ENCODE measurements at regions not wholly inside any gene's neighbourhood (a gene's known extent, or its start where the extent isn't known, plus 50 kb on each side); places are given as distances from the start of the nearest gene placed in this dataset.
A peak's percentile ranks its signal among the peaks of the same experiment; 100 is the strongest.
"Not testable (repeated sequence)": the region's sequence is repeated elsewhere in the genome, so short reads cannot be mapped to it uniquely, and the experiment has no call there.

- not testable (repeated sequence) for H3K4me1 ChIP-seq (ENCODE audit: control insufficient read depth in 2 of 2, insufficient read depth in 2 of 2, low read length in 1 of 2); H3K36me3 ChIP-seq (ENCODE audit: control insufficient read depth in 2 of 2, insufficient read depth in 2 of 2, low read length in 1 of 2); H3K27me3 ChIP-seq (ENCODE audit: control insufficient read depth in 1 of 2, insufficient read depth in 2 of 2, low read length in 2 of 2); H3K4me3 ChIP-seq (ENCODE audit: low read depth in 1 of 2, low read length in 2 of 2); H3K9me3 ChIP-seq (ENCODE audit: control insufficient read depth in 2 of 2, insufficient read depth in 1 of 2, low read depth in 1 of 2, low read length in 1 of 2)
- H3K27ac ChIP-seq (ENCODE audit: low read depth in 2 of 2, low read length in 1 of 2): peak overlapping the region; percentile 40 to 65
- 84% methylated on average over 8 of the region's 8 CpGs for WGBS, 2 donors
Measured at GRCh38 chr15:44831409-44831741, 95.0 kb downstream of the TRIM69 start.

- H3K9me3 ChIP-seq (ENCODE audit: control insufficient read depth in 2 of 2, insufficient read depth in 1 of 2, low read depth in 1 of 2, low read length in 1 of 2): not testable (repeated sequence)
- WGBS, 2 donors: 88 to 90% methylated on average over 5 of the region's 5 CpGs
Measured at GRCh38 chr15:44832133-44832532, 95.8 kb downstream of the TRIM69 start.

GRCh38 chr15:44833081-44833480, 96.8 kb downstream of the TRIM69 start:
- H3K27me3 ChIP-seq (ENCODE audit: control insufficient read depth in 1 of 2, insufficient read depth in 2 of 2, low read length in 2 of 2); H3K9me3 ChIP-seq (ENCODE audit: control insufficient read depth in 2 of 2, insufficient read depth in 1 of 2, low read depth in 1 of 2, low read length in 1 of 2); H3K4me1 ChIP-seq (ENCODE audit: control insufficient read depth in 2 of 2, insufficient read depth in 2 of 2, low read length in 1 of 2); H3K36me3 ChIP-seq (ENCODE audit: control insufficient read depth in 2 of 2, insufficient read depth in 2 of 2, low read length in 1 of 2); H3K4me3 ChIP-seq (ENCODE audit: low read depth in 1 of 2, low read length in 2 of 2); H3K27ac ChIP-seq (ENCODE audit: low read depth in 2 of 2, low read length in 1 of 2): not testable (repeated sequence)
- WGBS, 2 donors: 85 to 94% methylated on average over 5 of the region's 5 CpGs

More at GRCh38 chr15:44832133-44832532, 95.8 kb downstream of the TRIM69 start:
- H3K4me3 ChIP-seq (ENCODE audit: low read depth in 1 of 2, low read length in 2 of 2); H3K36me3 ChIP-seq (ENCODE audit: control insufficient read depth in 2 of 2, insufficient read depth in 2 of 2, low read length in 1 of 2); H3K27me3 ChIP-seq (ENCODE audit: control insufficient read depth in 1 of 2, insufficient read depth in 2 of 2, low read length in 2 of 2); H3K4me1 ChIP-seq (ENCODE audit: control insufficient read depth in 2 of 2, insufficient read depth in 2 of 2, low read length in 1 of 2); H3K27ac ChIP-seq (ENCODE audit: low read depth in 2 of 2, low read length in 1 of 2): not testable (repeated sequence)

- not testable (repeated sequence) for H3K27me3 ChIP-seq (ENCODE audit: control insufficient read depth in 1 of 2, insufficient read depth in 2 of 2, low read length in 2 of 2); H3K36me3 ChIP-seq (ENCODE audit: control insufficient read depth in 2 of 2, insufficient read depth in 2 of 2, low read length in 1 of 2); H3K9me3 ChIP-seq (ENCODE audit: control insufficient read depth in 2 of 2, insufficient read depth in 1 of 2, low read depth in 1 of 2, low read length in 1 of 2); H3K27ac ChIP-seq (ENCODE audit: low read depth in 2 of 2, low read length in 1 of 2); H3K4me3 ChIP-seq (ENCODE audit: low read depth in 1 of 2, low read length in 2 of 2); H3K4me1 ChIP-seq (ENCODE audit: control insufficient read depth in 2 of 2, insufficient read depth in 2 of 2, low read length in 1 of 2)
- 66 to 76% methylated on average over 2 to 3 of the region's 4 CpGs for WGBS, 2 donors
Measured at GRCh38 chr15:44833761-44834160, 97.4 kb downstream of the TRIM69 start.

GRCh38 chr15:44835082-44835481, 98.8 kb downstream of the TRIM69 start:
- 89 to 96% methylated on average over 4 of the region's 5 CpGs for WGBS, 2 donors
- not testable (repeated sequence) for H3K4me3 ChIP-seq (ENCODE audit: low read depth in 1 of 2, low read length in 2 of 2); H3K36me3 ChIP-seq (ENCODE audit: control insufficient read depth in 2 of 2, insufficient read depth in 2 of 2, low read length in 1 of 2); H3K9me3 ChIP-seq (ENCODE audit: control insufficient read depth in 2 of 2, insufficient read depth in 1 of 2, low read depth in 1 of 2, low read length in 1 of 2); H3K4me1 ChIP-seq (ENCODE audit: control insufficient read depth in 2 of 2, insufficient read depth in 2 of 2, low read length in 1 of 2); H3K27me3 ChIP-seq (ENCODE audit: control insufficient read depth in 1 of 2, insufficient read depth in 2 of 2, low read length in 2 of 2); H3K27ac ChIP-seq (ENCODE audit: low read depth in 2 of 2, low read length in 1 of 2)

GRCh38 chr15:44836094-44836493, 99.8 kb downstream of the TRIM69 start:
- no peak overlapping the region for H3K4me3 ChIP-seq (ENCODE audit: low read depth in 1 of 2, low read length in 2 of 2)
- no peaks in the 10 kb centered on the region for H3K9me3 ChIP-seq (ENCODE audit: control insufficient read depth in 2 of 2, insufficient read depth in 1 of 2, low read depth in 1 of 2, low read length in 1 of 2)
- no peak overlapping the region for H3K27ac ChIP-seq (ENCODE audit: low read depth in 2 of 2, low read length in 1 of 2)
- H3K4me1 ChIP-seq (ENCODE audit: control insufficient read depth in 2 of 2, insufficient read depth in 2 of 2, low read length in 1 of 2): peaks cover 0 to 3% of the 10 kb centered on the region in 2 donors
- H3K36me3 ChIP-seq (ENCODE audit: control insufficient read depth in 2 of 2, insufficient read depth in 2 of 2, low read length in 1 of 2): no peaks in the 10 kb centered on the region
- H3K27me3 ChIP-seq (ENCODE audit: control insufficient read depth in 1 of 2, insufficient read depth in 2 of 2, low read length in 2 of 2): no peaks in the 10 kb centered on the region
- WGBS, 2 donors: 73 to 75% methylated on average over 4 of the region's 4 CpGs

- not testable (repeated sequence) for H3K4me1 ChIP-seq (ENCODE audit: control insufficient read depth in 2 of 2, insufficient read depth in 2 of 2, low read length in 1 of 2); H3K27ac ChIP-seq (ENCODE audit: low read depth in 2 of 2, low read length in 1 of 2); H3K36me3 ChIP-seq (ENCODE audit: control insufficient read depth in 2 of 2, insufficient read depth in 2 of 2, low read length in 1 of 2); H3K27me3 ChIP-seq (ENCODE audit: control insufficient read depth in 1 of 2, insufficient read depth in 2 of 2, low read length in 2 of 2); H3K9me3 ChIP-seq (ENCODE audit: control insufficient read depth in 2 of 2, insufficient read depth in 1 of 2, low read depth in 1 of 2, low read length in 1 of 2); H3K4me3 ChIP-seq (ENCODE audit: low read depth in 1 of 2, low read length in 2 of 2)
- 23 to 43% methylated on average over 3 of the region's 3 CpGs for WGBS, 2 donors
Measured at GRCh38 chr15:44838929-44839328, 102.6 kb downstream of the TRIM69 start.

- not testable (repeated sequence) for H3K9me3 ChIP-seq (ENCODE audit: control insufficient read depth in 2 of 2, insufficient read depth in 1 of 2, low read depth in 1 of 2, low read length in 1 of 2); H3K36me3 ChIP-seq (ENCODE audit: control insufficient read depth in 2 of 2, insufficient read depth in 2 of 2, low read length in 1 of 2); H3K27ac ChIP-seq (ENCODE audit: low read depth in 2 of 2, low read length in 1 of 2); H3K4me3 ChIP-seq (ENCODE audit: low read depth in 1 of 2, low read length in 2 of 2); H3K27me3 ChIP-seq (ENCODE audit: control insufficient read depth in 1 of 2, insufficient read depth in 2 of 2, low read length in 2 of 2); H3K4me1 ChIP-seq (ENCODE audit: control insufficient read depth in 2 of 2, insufficient read depth in 2 of 2, low read length in 1 of 2)
- 70 to 80% methylated on average over 4 of the region's 4 CpGs for WGBS, 2 donors
Measured at GRCh38 chr15:44841762-44842161, 105.4 kb downstream of the TRIM69 start.

- not testable (repeated sequence) for H3K4me1 ChIP-seq (ENCODE audit: control insufficient read depth in 2 of 2, insufficient read depth in 2 of 2, low read length in 1 of 2); H3K9me3 ChIP-seq (ENCODE audit: control insufficient read depth in 2 of 2, insufficient read depth in 1 of 2, low read depth in 1 of 2, low read length in 1 of 2); H3K27me3 ChIP-seq (ENCODE audit: control insufficient read depth in 1 of 2, insufficient read depth in 2 of 2, low read length in 2 of 2); H3K4me3 ChIP-seq (ENCODE audit: low read depth in 1 of 2, low read length in 2 of 2); H3K27ac ChIP-seq (ENCODE audit: low read depth in 2 of 2, low read length in 1 of 2); H3K36me3 ChIP-seq (ENCODE audit: control insufficient read depth in 2 of 2, insufficient read depth in 2 of 2, low read length in 1 of 2)
- WGBS, 2 donors: 53 to 60% methylated on average over 6 of the region's 6 CpGs
Measured at GRCh38 chr15:44842883-44843282, 106.6 kb downstream of the TRIM69 start.

- H3K9me3 ChIP-seq (ENCODE audit: control insufficient read depth in 2 of 2, insufficient read depth in 1 of 2, low read depth in 1 of 2, low read length in 1 of 2); H3K36me3 ChIP-seq (ENCODE audit: control insufficient read depth in 2 of 2, insufficient read depth in 2 of 2, low read length in 1 of 2); H3K27ac ChIP-seq (ENCODE audit: low read depth in 2 of 2, low read length in 1 of 2); H3K4me1 ChIP-seq (ENCODE audit: control insufficient read depth in 2 of 2, insufficient read depth in 2 of 2, low read length in 1 of 2); H3K4me3 ChIP-seq (ENCODE audit: low read depth in 1 of 2, low read length in 2 of 2); H3K27me3 ChIP-seq (ENCODE audit: control insufficient read depth in 1 of 2, insufficient read depth in 2 of 2, low read length in 2 of 2): not testable (repeated sequence)
- 91 to 94% methylated on average over 2 of the region's 2 CpGs for WGBS, 2 donors
Measured at GRCh38 chr15:44844936-44845335, 108.6 kb downstream of the TRIM69 start.

Measured in esophagus (tissue), 2 donors.